ENCODE measurements at regions not wholly inside any gene's neighbourhood (a gene's known extent, or its start where the extent isn't known, plus 50 kb on each side); places are given as distances from the start of the nearest gene placed in this dataset.
"Not testable (repeated sequence)": the region's sequence is repeated elsewhere in the genome, so short reads cannot be mapped to it uniquely, and the experiment has no call there.

- TF ChIP-seq CTCF, POLR2A (IDR thresholded peaks at IDR 0.05): not testable (repeated sequence)
Observed at GRCh38 chr1:175248036-175248435, 55.5 kb upstream of the KIAA0040 start.
